Kidney epithelial cell (primary cell): ENCODE measurements at regions not wholly inside any gene's neighbourhood (a gene's known extent, or its start where the extent isn't known, plus 50 kb on each side); places are given as distances from the start of the nearest gene placed in this dataset.

Experiments
- DNase-seq: peaks from one replicate; pipeline ENCODE4 v3.0.0-alpha.2; 2010; ENCODE audit warnings: low read depth
- H3K27me3 ChIP-seq: 2 replicates; pipeline ENCODE4 v1.6.0; 2011; ENCODE audit warnings: low read length; ENCODE audit not compliant: control insufficient read depth, insufficient read depth
- H3K36me3 ChIP-seq: 2 replicates; pipeline ENCODE4 v1.5.1; 2011; ENCODE audit warnings: low read length; ENCODE audit not compliant: control insufficient read depth, insufficient read depth
- H3K4me3 ChIP-seq: 2 replicates; pipeline ENCODE4 v1.5.1; 2011; ENCODE audit warnings: low read depth, mild to moderate bottlenecking, control low read depth, low read length
- TF ChIP-seq, protein P1 (sequence below): IDR thresholded peaks from 2 replicates; pipeline ENCODE4 v1.5.1; 2011; ENCODE audit warnings: mild to moderate bottlenecking, moderate library complexity, low read length, control low read depth, inconsistent platforms; ENCODE audit not compliant: insufficient read depth, poor library complexity, severe bottlenecking

GRCh38 chr3:182078316-182078715 is 366.6 kb downstream of the SOX2 start:
- H3K4me3 ChIP-seq: no peak overlapping the region

DNA sequence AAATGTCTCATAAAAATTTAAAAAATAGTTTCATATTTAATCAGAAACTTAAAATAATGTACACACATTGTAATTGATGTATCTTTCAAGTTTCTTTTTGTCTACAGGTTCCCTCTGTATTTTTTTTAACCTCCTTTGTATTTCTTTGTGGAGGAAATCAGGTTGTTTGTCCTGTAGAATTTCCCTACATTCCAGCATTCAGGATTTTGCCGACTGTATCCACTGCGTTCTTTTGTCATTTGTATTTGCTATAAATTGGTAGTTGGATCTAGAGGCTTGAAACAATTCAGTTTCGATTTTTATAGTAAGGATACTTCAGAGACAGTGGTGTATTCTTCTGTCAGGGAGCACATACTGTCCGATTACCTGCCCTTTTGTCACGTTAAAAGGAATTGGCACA is 367.2 kb downstream of the SOX2 start:
- no peak for DNase-seq
- TF ChIP-seq, protein P1, sequence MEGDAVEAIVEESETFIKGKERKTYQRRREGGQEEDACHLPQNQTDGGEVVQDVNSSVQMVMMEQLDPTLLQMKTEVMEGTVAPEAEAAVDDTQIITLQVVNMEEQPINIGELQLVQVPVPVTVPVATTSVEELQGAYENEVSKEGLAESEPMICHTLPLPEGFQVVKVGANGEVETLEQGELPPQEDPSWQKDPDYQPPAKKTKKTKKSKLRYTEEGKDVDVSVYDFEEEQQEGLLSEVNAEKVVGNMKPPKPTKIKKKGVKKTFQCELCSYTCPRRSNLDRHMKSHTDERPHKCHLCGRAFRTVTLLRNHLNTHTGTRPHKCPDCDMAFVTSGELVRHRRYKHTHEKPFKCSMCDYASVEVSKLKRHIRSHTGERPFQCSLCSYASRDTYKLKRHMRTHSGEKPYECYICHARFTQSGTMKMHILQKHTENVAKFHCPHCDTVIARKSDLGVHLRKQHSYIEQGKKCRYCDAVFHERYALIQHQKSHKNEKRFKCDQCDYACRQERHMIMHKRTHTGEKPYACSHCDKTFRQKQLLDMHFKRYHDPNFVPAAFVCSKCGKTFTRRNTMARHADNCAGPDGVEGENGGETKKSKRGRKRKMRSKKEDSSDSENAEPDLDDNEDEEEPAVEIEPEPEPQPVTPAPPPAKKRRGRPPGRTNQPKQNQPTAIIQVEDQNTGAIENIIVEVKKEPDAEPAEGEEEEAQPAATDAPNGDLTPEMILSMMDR: no peak
- Histone ChIP-seq H3K27me3 (no peaks in the 10 kb centered on the region), H3K36me3 (no peaks in the 10 kb centered on the region), H3K4me3 (no peak overlapping the region)

More at GRCh38 chr3:182078316-182078715, 366.6 kb downstream of the SOX2 start:
- TF ChIP-seq, protein P1: no peak
- Histone ChIP-seq H3K27me3 (no peaks in the 10 kb centered on the region), H3K36me3 (no peaks in the 10 kb centered on the region)
- peak; percentile 39 for DNase-seq

DNA sequence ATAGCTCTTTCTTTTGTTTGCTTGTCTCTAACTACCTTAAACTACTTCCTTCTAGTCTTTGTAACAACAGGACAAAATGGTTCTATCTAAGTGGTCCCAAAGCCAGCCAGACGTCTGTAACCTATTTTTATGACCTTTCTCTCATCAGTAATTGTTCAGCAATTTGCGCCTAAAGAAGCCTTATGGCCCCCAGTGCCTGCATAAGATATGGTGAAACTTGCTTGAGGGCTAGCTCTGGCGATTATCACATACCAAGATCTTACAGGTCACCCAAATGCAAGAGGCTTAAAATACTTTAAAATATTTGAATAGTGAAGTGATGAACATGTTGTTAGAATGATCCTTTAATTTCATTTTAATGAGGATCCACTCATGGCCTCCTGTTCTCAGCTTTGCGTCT is 369.4 kb downstream of the SOX2 start:
- TF ChIP-seq, protein P1: no peak
- DNase-seq: no peak
- Histone ChIP-seq H3K27me3 (no peaks in the 10 kb centered on the region), H3K36me3 (no peaks in the 10 kb centered on the region), H3K4me3 (no peak overlapping the region)

- Histone ChIP-seq H3K27me3 (no peaks in the 10 kb centered on the region), H3K36me3 (no peaks in the 10 kb centered on the region), H3K4me3 (no peak overlapping the region)
- TF ChIP-seq, protein P1: no peak
- DNase-seq: no peak
Observed at GRCh38 chr3:182083112-182083511, 371.4 kb downstream of the SOX2 start.

GRCh38 chr3:182092662-182093262 is 381.0 kb downstream of the SOX2 start:
- TF ChIP-seq, protein P1: no peak
- no peak for DNase-seq
- H3K36me3 ChIP-seq: no peaks in the 10 kb centered on the region
- H3K27me3 ChIP-seq: no peaks in the 10 kb centered on the region
- H3K4me3 ChIP-seq: no peak overlapping the region

DNA sequence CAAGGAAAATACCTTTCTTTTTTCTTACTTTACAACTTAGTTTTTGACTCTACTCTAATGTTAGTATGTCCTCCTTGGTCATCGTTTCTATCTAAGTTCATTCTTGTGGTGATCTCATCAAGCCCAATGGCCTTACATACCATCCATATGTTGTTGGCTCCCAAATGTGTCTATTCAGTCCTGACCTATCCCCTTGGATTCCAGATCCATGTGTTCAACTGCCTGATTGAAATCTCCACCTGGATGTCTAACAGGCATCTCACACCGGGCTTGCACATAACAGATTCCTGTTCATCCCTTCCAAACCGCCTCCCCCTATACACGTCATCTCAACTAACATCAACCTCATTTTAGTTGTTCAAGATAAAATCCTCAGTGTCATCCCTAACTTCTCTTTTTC is 382.6 kb downstream of the SOX2 start:
- Histone ChIP-seq H3K36me3 (no peaks in the 10 kb centered on the region), H3K4me3 (no peak overlapping the region), H3K27me3 (no peaks in the 10 kb centered on the region)
- TF ChIP-seq, protein P1: no peak
- no peak for DNase-seq
